ENCODE measurements at regions not wholly inside any gene's neighbourhood (a gene's known extent, or its start where the extent isn't known, plus 50 kb on each side); places are given as distances from the start of the nearest gene placed in this dataset.
A peak's percentile ranks its signal among the peaks of the same experiment; 100 is the strongest.

- peak in 1 of 2 experiments; percentile 53 for DNase-seq (ENCODE audit: low read depth in 1 of 2, low spot score in 1 of 2)
- H3K27me3 ChIP-seq (ENCODE audit: insufficient read depth, poor library complexity, severe bottlenecking) = no peaks in the 10 kb centered on the region
- no peak overlapping the region for H3K27ac ChIP-seq (replicated peaks)
- TF ChIP-seq GABPA (IDR thresholded peaks at IDR 0.05; ENCODE audit: low read depth) (no peak), POLR2AphosphoS5 (IDR thresholded peaks at IDR 0.05; ENCODE audit: low read depth) (no peak), SPI1 (IDR thresholded peaks at IDR 0.05; ENCODE audit: borderline replicate concordance, low read depth) (no peak), CTCF (IDR thresholded peaks at IDR 0.05; ENCODE audit: insufficient read depth, low read length) (no peak), REST (IDR thresholded peaks at IDR 0.05; ENCODE audit: insufficient replicate concordance, low read depth) (no peak)
- no peak overlapping the region for H3K4me3 ChIP-seq (replicated peaks; ENCODE audit: insufficient read depth, low read length)
These were observed 78.0 kb downstream of the RGS13 start for GRCh38 chr1:192713921-192714320.

- H3K27me3 ChIP-seq (ENCODE audit: insufficient read depth, poor library complexity, severe bottlenecking) = no peaks in the 10 kb centered on the region
- no peak overlapping the region for H3K4me3 ChIP-seq (replicated peaks; ENCODE audit: insufficient read depth, low read length)
- DNase-seq (ENCODE audit: low read depth in 1 of 2, low spot score in 1 of 2) = no peak
- H3K27ac ChIP-seq (replicated peaks) = no peak overlapping the region
- TF ChIP-seq GABPA (IDR thresholded peaks at IDR 0.05; ENCODE audit: low read depth) (no peak), REST (IDR thresholded peaks at IDR 0.05; ENCODE audit: insufficient replicate concordance, low read depth) (no peak), POLR2AphosphoS5 (IDR thresholded peaks at IDR 0.05; ENCODE audit: low read depth) (no peak), CTCF (IDR thresholded peaks at IDR 0.05; ENCODE audit: insufficient read depth, low read length) (no peak), SPI1 (IDR thresholded peaks at IDR 0.05; ENCODE audit: borderline replicate concordance, low read depth) (no peak)
These were observed 84.2 kb upstream of the RGS2 start for GRCh38 chr1:192724670-192725069.

GRCh38 chr1:192726820-192727504 is 81.9 kb upstream of the RGS2 start:
- Histone ChIP-seq H3K4me3 (replicated peaks; ENCODE audit: insufficient read depth, low read length) (no peak overlapping the region), H3K27me3 (ENCODE audit: insufficient read depth, poor library complexity, severe bottlenecking) (no peaks in the 10 kb centered on the region), H3K27ac (replicated peaks) (no peak overlapping the region)
- no peak for DNase-seq (ENCODE audit: low read depth in 1 of 2, low spot score in 1 of 2)
- TF ChIP-seq CTCF (IDR thresholded peaks at IDR 0.05; ENCODE audit: insufficient read depth, low read length) = no peak
- TF ChIP-seq POLR2AphosphoS5 (IDR thresholded peaks at IDR 0.05; ENCODE audit: low read depth) = no peak
- no peak for TF ChIP-seq GABPA (IDR thresholded peaks at IDR 0.05; ENCODE audit: low read depth)
- no peak for TF ChIP-seq REST (IDR thresholded peaks at IDR 0.05; ENCODE audit: insufficient replicate concordance, low read depth)
- TF ChIP-seq SPI1 (IDR thresholded peaks at IDR 0.05; ENCODE audit: borderline replicate concordance, low read depth) = no peak

All from HL-60 (cell line).